ENCODE measurements at regions not wholly inside any gene's neighbourhood (a gene's known extent, or its start where the extent isn't known, plus 50 kb on each side); places are given as distances from the start of the nearest gene placed in this dataset.

- Histone ChIP-seq H3K4me3 (no peak overlapping the region), H3K9me3 (no peaks in the 10 kb centered on the region), H3K36me3 (no peaks in the 10 kb centered on the region), H3K27ac (no peak overlapping the region), H3K27me3 (no peaks in the 10 kb centered on the region), H3K4me1 (no peaks in the 10 kb centered on the region)
- DNase-seq (no peak), ATAC-seq (no peak)
- in situ Hi-C loops (cut with MboI; ENCODE audit: low sequenced_read_pairs in 4 of 4) = no loop called here
- no peak for TF ChIP-seq POLR2A (IDR thresholded peaks at IDR 0.05)
- intact Hi-C loops (cut with DNase I; ENCODE audit: low total_unique reads) = no loop called here
Observed at GRCh38 chr12:76234741-76235140, 113.5 kb downstream of the BBS10 start.

- ATAC-seq (no peak), DNase-seq (no peak)
- no peak overlapping the region for H3K4me3 ChIP-seq
Observed at GRCh38 chr12:76232013-76232412, 116.2 kb downstream of the BBS10 start.

GRCh38 chr12:76226956-76227355, 121.3 kb downstream of the BBS10 start:
- H3K27ac ChIP-seq = no peak overlapping the region
- TF ChIP-seq POLR2A (IDR thresholded peaks at IDR 0.05) (no peak), CTCF (IDR thresholded peaks at IDR 0.05 in 4 of 5, conservative IDR thresholded peaks at IDR 0.05 in 1 of 5) (no peak)
- H3K4me3 ChIP-seq = no peak overlapping the region
- no peaks in the 10 kb centered on the region for H3K4me1 ChIP-seq
- in situ Hi-C loops (cut with MboI; ENCODE audit: low sequenced_read_pairs in 4 of 4) (no loop called here), intact Hi-C loops (cut with DNase I; ENCODE audit: low total_unique reads) (no loop called here)
- ATAC-seq (no peak), DNase-seq (no peak)
- H3K27me3 ChIP-seq = no peaks in the 10 kb centered on the region
- no peaks in the 10 kb centered on the region for H3K9me3 ChIP-seq
- no peaks in the 10 kb centered on the region for H3K36me3 ChIP-seq

More at GRCh38 chr12:76232013-76232412, 116.2 kb downstream of the BBS10 start:
- intact Hi-C loops (cut with DNase I; ENCODE audit: low total_unique reads) = no loop called here
- Histone ChIP-seq H3K27me3 (no peaks in the 10 kb centered on the region), H3K36me3 (no peaks in the 10 kb centered on the region), H3K4me1 (no peaks in the 10 kb centered on the region), H3K27ac (no peak overlapping the region), H3K9me3 (no peaks in the 10 kb centered on the region)
- in situ Hi-C loops (cut with MboI; ENCODE audit: low sequenced_read_pairs in 4 of 4) = no loop called here
- TF ChIP-seq CTCF (IDR thresholded peaks at IDR 0.05 in 4 of 5, conservative IDR thresholded peaks at IDR 0.05 in 1 of 5) (no peak), POLR2A (IDR thresholded peaks at IDR 0.05) (no peak)

GRCh38 chr12:76226397-76226796, 121.8 kb downstream of the BBS10 start:
- no peaks in the 10 kb centered on the region for H3K36me3 ChIP-seq
- no peak overlapping the region for H3K4me3 ChIP-seq
- ATAC-seq = no peak
- H3K27ac ChIP-seq = no peak overlapping the region
- TF ChIP-seq POLR2A (IDR thresholded peaks at IDR 0.05) = no peak
- TF ChIP-seq CTCF (IDR thresholded peaks at IDR 0.05 in 4 of 5, conservative IDR thresholded peaks at IDR 0.05 in 1 of 5) = no peak
- no peaks in the 10 kb centered on the region for H3K9me3 ChIP-seq
- H3K4me1 ChIP-seq = no peaks in the 10 kb centered on the region
- H3K27me3 ChIP-seq = no peaks in the 10 kb centered on the region
- intact Hi-C loops (cut with DNase I; ENCODE audit: low total_unique reads) = no loop called here
- in situ Hi-C loops (cut with MboI; ENCODE audit: low sequenced_read_pairs in 4 of 4) = no loop called here
- DNase-seq = no peak

- H3K4me1 ChIP-seq = no peaks in the 10 kb centered on the region
- H3K36me3 ChIP-seq = no peaks in the 10 kb centered on the region
- no peak overlapping the region for H3K4me3 ChIP-seq
- ATAC-seq (no peak), DNase-seq (no peak)
- H3K27me3 ChIP-seq = no peaks in the 10 kb centered on the region
- in situ Hi-C loops (cut with MboI; ENCODE audit: low sequenced_read_pairs in 4 of 4) = no loop called here
- no peaks in the 10 kb centered on the region for H3K9me3 ChIP-seq
- TF ChIP-seq POLR2A (IDR thresholded peaks at IDR 0.05) = no peak
- no peak for TF ChIP-seq CTCF (IDR thresholded peaks at IDR 0.05 in 4 of 5, conservative IDR thresholded peaks at IDR 0.05 in 1 of 5)
- H3K27ac ChIP-seq = no peak overlapping the region
- intact Hi-C loops (cut with DNase I; ENCODE audit: low total_unique reads) = no loop called here
Observed at GRCh38 chr12:76223869-76224268, 124.3 kb downstream of the BBS10 start.

Data from gastrocnemius medialis (tissue), 4 donors.